K562 (cell line): ENCODE measurements at regions not wholly inside any gene's neighbourhood (a gene's known extent, or its start where the extent isn't known, plus 50 kb on each side); places are given as distances from the start of the nearest gene placed in this dataset.

Experiments
- ATAC-seq: fragments of 200-7000 bp; cut with Tn5 transposase; 3 replicates; pipeline ENCODE4 v1.9.1; 2020; ENCODE audit warnings: moderate library complexity
- BruUV-seq: library from RNA; stranded (reverse); fragments of 400-500 nt; replicated peaks from 2 replicates; lab custom pipeline; 2021; lab: Mats Ljungman, UMichigan
- CTCF ChIA-PET: fragments of 300-600 bp; formaldehyde crosslinking; extraction: SDS; loops from one replicate; lab custom pipeline; 2021; ENCODE audit warnings: low intra/inter-chr PET ratio; lab: Yijun Ruan, JAX
- POLR2A ChIA-PET: fragments of 300-600, 350-650 bp; sonication (Branson Sonifier 250); formaldehyde crosslinking; extraction: SDS; loops from one replicate; lab custom pipeline; 2021; ENCODE audit warnings: antibody characterized with exemption, inconsistent platforms; lab: Yijun Ruan, JAX
- DNase-seq, 4 experiments: peaks; one replicate each; pipeline versions ENCODE4 v3.0.0 to v3.0.0-alpha.2; 2011 to 2018; ENCODE audit warnings: low spot score in 3 of 4, mixed read lengths in 3 of 4; ENCODE audit errors: extremely low read depth in 1 of 4
- FAIRE-seq: peaks from 2 replicates; lab custom pipeline; 2011; peaks lifted over from hg19 to GRCh38; lab: Jason Lieb, UNC
- H2AFZ ChIP-seq: 2 replicates; pipeline ENCODE4 v1.6.0; 2011; ENCODE audit warnings: low read depth, low read length, control low read depth, inconsistent platforms
- H3K27ac ChIP-seq: fragments of 200-600 bp; 3 replicates; pipeline ENCODE4 v1.8.0; 2011; ENCODE audit warnings: low read depth, mild to moderate bottlenecking, control low read depth, inconsistent platforms, low read length, moderate library complexity, mixed read lengths; ENCODE audit errors: extremely low read depth
- H3K27me3 ChIP-seq, 2 experiments: fragments of 300-600 bp in 1 of 2; 2 replicates in 1 of 2; 3 replicates in 1 of 2; pipeline versions ENCODE4 v1.6.0 to v1.8.0; 2011; ENCODE audit warnings: inconsistent platforms in 2 of 2, low read length in 2 of 2, mild to moderate bottlenecking in 1 of 2, mixed read lengths in 1 of 2, moderate library complexity in 1 of 2; ENCODE audit not compliant: control insufficient read depth in 2 of 2, insufficient read depth in 2 of 2
- H3K36me3 ChIP-seq: fragments of 300-600 bp; 3 replicates; pipeline ENCODE4 v1.8.0; 2011; ENCODE audit warnings: mild to moderate bottlenecking, low read length, inconsistent platforms; ENCODE audit not compliant: control insufficient read depth, insufficient read depth
- H3K4me1 ChIP-seq, 2 experiments: fragments of 200-600 bp in 1 of 2; replicated peaks in 1 of 2; 2 replicates in 1 of 2; 3 replicates in 1 of 2; pipeline versions ENCODE4 v1.5.1 to v1.8.0; 2011; ENCODE audit warnings: inconsistent platforms in 2 of 2, low read length in 2 of 2, mild to moderate bottlenecking in 1 of 2, mixed read lengths in 1 of 2, moderate library complexity in 1 of 2; ENCODE audit not compliant: control insufficient read depth in 2 of 2, insufficient read depth in 2 of 2
- H3K4me2 ChIP-seq: 2 replicates; pipeline ENCODE4 v1.6.1; 2011; ENCODE audit warnings: low read length, control low read depth, inconsistent platforms, mixed read lengths; ENCODE audit not compliant: insufficient read depth
- H3K4me3 ChIP-seq: fragments of 200-600 bp; sonication (generic), shearing (Covaris generic); 2 replicates; pipeline ENCODE4 v1.5.1; 2016; ENCODE audit warnings: control low read depth, inconsistent platforms
- H3K79me2 ChIP-seq: fragments of 200-600 bp; 3 replicates; pipeline ENCODE4 v1.8.0; 2011; ENCODE audit warnings: low read length, inconsistent platforms; ENCODE audit not compliant: control insufficient read depth, insufficient read depth
- H3K9ac ChIP-seq, 2 experiments: 2 replicates each; pipeline versions ENCODE4 v1.6.0 to v1.6.1; 2011; ENCODE audit warnings: low read depth in 2 of 2, low read length in 2 of 2, control low read depth in 1 of 2, inconsistent platforms in 1 of 2, mild to moderate bottlenecking in 1 of 2, mixed read lengths in 1 of 2; ENCODE audit not compliant: insufficient read depth in 1 of 2
- H3K9me1 ChIP-seq: one replicate; pipeline ENCODE4 v1.6.0; 2011; ENCODE audit warnings: inconsistent platforms, mild to moderate bottlenecking, low read length, moderate library complexity; ENCODE audit not compliant: control insufficient read depth, insufficient read depth
- H3K9me3 ChIP-seq: replicated peaks from 2 replicates; pipeline ENCODE4 v1.5.1; 2011; ENCODE audit warnings: low read depth, low read length, inconsistent platforms; ENCODE audit not compliant: control insufficient read depth, insufficient read depth
- H4K20me1 ChIP-seq: replicated peaks from 2 replicates; pipeline ENCODE4 v1.6.1; 2011; ENCODE audit warnings: low read length, inconsistent platforms, mixed read lengths; ENCODE audit not compliant: control insufficient read depth, insufficient read depth
- DMBX1 ChIP-seq: fragments of 250-450 bp; sonication (Bioruptor Pico); IDR thresholded peaks from 2 replicates; pipeline ENCODE4 v1.8.0; 2022; ENCODE audit warnings: inconsistent platforms, mild to moderate bottlenecking, moderate library complexity, borderline replicate concordance
- EHMT2 ChIP-seq: fragments of 450-650 bp; IDR thresholded peaks from 2 replicates; pipeline ENCODE4 v1.6.1; 2018; ENCODE audit warnings: antibody characterized with exemption
- FOS ChIP-seq: IDR thresholded peaks from 3 replicates; pipeline ENCODE4 v1.6.1; 2011; ENCODE audit not compliant: insufficient read length; ENCODE audit errors: extremely low read depth
- FOXJ2 ChIP-seq: fragments of 200-800 bp; sonication (Bioruptor generic); IDR thresholded peaks from 2 replicates; pipeline ENCODE4 v1.6.1; 2016; ENCODE audit warnings: missing genetic modification characterization, missing compliant biosample characterization
- FOXP1 ChIP-seq: sonication (generic); formaldehyde crosslinking; IDR thresholded peaks from 2 replicates; pipeline ENCODE4 v1.8.0; 2022; ENCODE audit warnings: mild to moderate bottlenecking, missing genetic modification reagents
- GMEB1 ChIP-seq: fragments of 250-450 bp; sonication (Bioruptor Pico); IDR thresholded peaks from 2 replicates; pipeline ENCODE4 v1.4.0; 2020; ENCODE audit warnings: mild to moderate bottlenecking
- KLF16 ChIP-seq: IDR thresholded peaks from 2 replicates; pipeline ENCODE4 v1.6.1; 2016; ENCODE audit warnings: antibody characterized with exemption
- MBD2 ChIP-seq: sonication (generic); IDR thresholded peaks from 2 replicates; pipeline ENCODE4 v1.6.1; 2016; ENCODE audit warnings: low read depth, borderline replicate concordance
- RAD51 ChIP-seq: fragments of 450-650 bp; IDR thresholded peaks from 2 replicates; pipeline ENCODE4 v1.7.1; 2016; ENCODE audit warnings: low read depth, mild to moderate bottlenecking, borderline replicate concordance
- RBFOX2 ChIP-seq: fragments of 200-400 bp; formaldehyde crosslinking; IDR thresholded peaks from 2 replicates; pipeline ENCODE4 v1.6.1; 2017; ENCODE audit warnings: low read depth, mild to moderate bottlenecking, low read length, moderate library complexity
- RBM17 ChIP-seq: fragments of 200-400 bp; formaldehyde crosslinking; IDR thresholded peaks from 2 replicates; pipeline ENCODE4 v1.6.1; 2017; ENCODE audit warnings: low read depth, mild to moderate bottlenecking, low read length, borderline replicate concordance
- SP2 ChIP-seq: IDR thresholded peaks from 2 replicates; pipeline ENCODE4 v1.6.1; 2011; ENCODE audit warnings: mild to moderate bottlenecking, low read depth, low read length, moderate library complexity; ENCODE audit not compliant: poor library complexity, severe bottlenecking; ENCODE audit errors: extremely low read depth
- TRIM28 ChIP-seq: fragments of 450-650 bp; IDR thresholded peaks from 2 replicates; pipeline ENCODE4 v1.6.1; 2017
- ZNF274 ChIP-seq: IDR thresholded peaks from 2 replicates; pipeline ENCODE4 v1.6.1; 2011; ENCODE audit warnings: low read depth, mild to moderate bottlenecking, low read length, moderate library complexity, borderline replicate concordance
- ZNF444 ChIP-seq: fragments of 250-450 bp; sonication (Bioruptor Pico); IDR thresholded peaks from 2 replicates; pipeline ENCODE4 v1.4.0; 2020; ENCODE audit warnings: mild to moderate bottlenecking, moderate library complexity
- WGBS: fragments of 100-300 bp; shearing (Covaris generic); methylation state at CpG from one replicate; pipeline ENCODE4 v1.1.6; 2016; ENCODE audit warnings: low coverage, mixed read lengths; ENCODE audit not compliant: insufficient coverage; ENCODE audit errors: missing lambda C conversion rate; 5-methylcytosine and 5-hydroxymethylcytosine counted together
- in situ Hi-C: fragments of 300-500 bp; cut with MboI; formaldehyde crosslinking; loops from 4 replicates; pipeline ENCODE4 v1.15.0; 2018; ENCODE audit warnings: inconsistent platforms, mixed read lengths
- intact Hi-C: fragments of 100-400 bp; cut with micrococcal nuclease; formaldehyde crosslinking; loops from 2 replicates; pipeline ENCODE4 v1.14.2; 2022
- TF ChIP-seq, protein P1 (sequence below): sonication (generic); formaldehyde crosslinking; IDR thresholded peaks from 2 replicates; pipeline ENCODE4 v1.8.0; 2022; ENCODE audit warnings: mild to moderate bottlenecking, missing genetic modification reagents

DNA sequence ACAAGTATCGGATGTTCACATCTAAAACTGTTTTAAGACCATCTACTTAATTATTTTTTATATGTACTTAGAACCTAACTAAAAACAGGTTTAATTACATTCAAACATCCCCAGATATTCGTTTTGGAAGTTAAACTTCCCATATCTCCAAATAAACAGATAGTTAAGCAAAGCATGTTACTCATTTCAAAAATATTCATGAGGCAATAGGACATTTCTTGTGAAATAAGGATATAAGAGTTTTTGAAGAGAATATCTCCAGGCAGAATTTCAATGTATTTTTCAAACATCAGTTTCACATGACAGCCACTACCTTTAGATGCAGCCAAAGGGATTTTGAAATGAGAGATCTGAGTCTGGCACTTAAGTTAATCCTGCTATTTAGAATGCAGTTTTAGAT is 697.5 kb downstream of the SLITRK1 start (continued):
- TF ChIP-seq DMBX1 (CRISPR knock-in tag) (no peak), EHMT2 (no peak), TRIM28 (no peak)

DNA sequence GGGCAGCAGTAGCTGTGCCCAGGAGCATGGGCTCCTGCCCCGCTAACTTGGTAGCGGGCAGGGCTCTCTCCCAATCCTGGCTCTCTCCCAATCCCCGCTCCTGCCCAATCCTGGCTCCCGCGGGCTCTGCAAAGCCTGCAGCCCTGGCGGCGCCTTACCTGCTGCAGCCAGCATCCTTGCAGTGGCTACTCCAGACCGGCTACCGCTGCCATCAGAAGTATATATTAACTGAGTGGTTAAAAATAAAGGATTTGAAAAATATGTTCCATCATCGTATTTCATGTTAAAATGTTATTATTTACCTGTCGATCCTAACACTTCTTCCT is 698.2 kb downstream of the SLITRK1 start:
- Histone ChIP-seq H3K9me3 (no peaks in the 10 kb centered on the region), H2AFZ (no peak overlapping the region), H3K4me3 (no peak overlapping the region), H3K9me1 (no peaks in the 10 kb centered on the region), H3K4me1 (no peaks in the 10 kb centered on the region), H3K4me2 (no peak overlapping the region), H3K27me3 (no peaks in the 10 kb centered on the region)
- no peak for ATAC-seq
- WGBS, result 9% methylated on average over 9 of the region's 11 CpGs
- no peak for FAIRE-seq
- POLR2A ChIA-PET, result no interaction called here
- intact Hi-C loops, result no loop called here
- DNase-seq, result no peak
- TF ChIP-seq, protein P1, sequence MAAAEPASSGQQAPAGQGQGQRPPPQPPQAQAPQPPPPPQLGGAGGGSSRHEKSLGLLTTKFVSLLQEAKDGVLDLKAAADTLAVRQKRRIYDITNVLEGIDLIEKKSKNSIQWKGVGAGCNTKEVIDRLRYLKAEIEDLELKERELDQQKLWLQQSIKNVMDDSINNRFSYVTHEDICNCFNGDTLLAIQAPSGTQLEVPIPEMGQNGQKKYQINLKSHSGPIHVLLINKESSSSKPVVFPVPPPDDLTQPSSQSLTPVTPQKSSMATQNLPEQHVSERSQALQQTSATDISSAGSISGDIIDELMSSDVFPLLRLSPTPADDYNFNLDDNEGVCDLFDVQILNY (CRISPR knock-in tag), result no peak
- no peak for TF ChIP-seq ZNF274
- no peak for TF ChIP-seq FOS
- TF ChIP-seq ZNF444 (CRISPR knock-in tag), result no peak
- TF ChIP-seq KLF16, result no peak
- no peak for TF ChIP-seq FOXP1 (CRISPR knock-in tag)
- no peak for TF ChIP-seq MBD2
- TF ChIP-seq FOXJ2 (tag), result no peak
- no peak for TF ChIP-seq RBM17
- no peak for TF ChIP-seq SP2
- no peak for TF ChIP-seq RAD51
- TF ChIP-seq RBFOX2, result no peak
- no peak for TF ChIP-seq GMEB1 (CRISPR knock-in tag)
- TF ChIP-seq, all 486 proteins: peak for 0
- Histone ChIP-seq H3K9ac (no peak overlapping the region), H3K27ac (no peak overlapping the region), H4K20me1 (no peaks in the 10 kb centered on the region), H3K79me2 (no peaks in the 10 kb centered on the region), H3K36me3 (no peaks in the 10 kb centered on the region)
- no TSS peak for BruUV-seq
- CTCF ChIA-PET, result no interaction called here
- in situ Hi-C loops, result no loop called here
